Central memory CD8-positive, alpha-beta T cell (primary cell): ENCODE measurements at regions not wholly inside any gene's neighbourhood (a gene's known extent, or its start where the extent isn't known, plus 50 kb on each side); places are given as distances from the start of the nearest gene placed in this dataset.
"Not testable (repeated sequence)": the region's sequence is repeated elsewhere in the genome, so short reads cannot be mapped to it uniquely, and the experiment has no call there.

Source experiments
- ATAC-seq: fragments of 150-1000 bp; cut with Tn5 transposase; replicated peaks from 2 replicates; pipeline ENCODE4 v1.10.0; 2022; ENCODE audit warnings: mild to moderate bottlenecking, moderate FRiP score, moderate number of reproducible peaks; ENCODE audit not compliant: poor library complexity, severe bottlenecking; ENCODE audit errors: extremely low read depth
- DNase-seq, 2 donors: peaks; one replicate each; pipeline ENCODE4 v3.0.0; 2021; ENCODE audit warnings: low spot score in 2 of 2
- H3K27ac Mint-ChIP-seq: one replicate; pipeline ENCODE4 v1.8.0; 2022; ENCODE audit warnings: low read depth, mild to moderate bottlenecking, moderate library complexity, mixed read lengths
- H3K27me3 Mint-ChIP-seq: one replicate; pipeline ENCODE4 v1.8.0; 2022; ENCODE audit warnings: mixed read lengths
- H3K36me3 Mint-ChIP-seq: one replicate; pipeline ENCODE4 v1.8.0; 2022; ENCODE audit warnings: mild to moderate bottlenecking, moderate library complexity, mixed read lengths; ENCODE audit not compliant: insufficient read depth
- H3K4me1 Mint-ChIP-seq: one replicate; pipeline ENCODE4 v1.8.0; 2022; ENCODE audit warnings: mixed read lengths
- H3K4me3 Mint-ChIP-seq: one replicate; pipeline ENCODE4 v1.8.0; 2022; ENCODE audit warnings: mild to moderate bottlenecking, moderate library complexity, mixed read lengths
- H3K9me3 Mint-ChIP-seq: one replicate; pipeline ENCODE4 v1.8.0; 2022; ENCODE audit warnings: mixed read lengths

DNA sequence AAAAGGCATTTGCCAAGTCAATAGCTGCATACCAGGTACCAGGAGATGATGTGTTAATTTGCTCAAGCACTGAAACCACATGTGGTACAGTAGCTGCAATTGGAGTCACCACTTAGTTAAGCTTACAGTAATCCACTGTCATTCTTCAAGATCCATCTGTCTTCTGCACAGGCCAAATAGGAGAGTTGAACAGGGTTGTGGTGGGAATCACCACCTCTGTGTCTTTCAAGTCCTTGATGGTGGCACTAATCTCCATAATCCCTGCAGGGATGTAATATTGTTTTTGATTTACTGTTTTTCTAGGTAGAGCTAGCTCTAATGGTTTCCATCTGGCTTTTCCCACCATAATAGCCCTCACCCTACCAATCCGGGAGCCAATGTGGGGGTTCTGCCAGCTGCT is 91.9 kb downstream of the FCRL5 start:
- ATAC-seq = no peak
- Mint-ChIP-seq H3K9me3 (no peaks in the 10 kb centered on the region), H3K4me1 (no peaks in the 10 kb centered on the region), H3K27me3 (peaks cover 41% of the 10 kb centered on the region), H3K36me3 (no peaks in the 10 kb centered on the region), H3K27ac (no peak overlapping the region), H3K4me3 (no peak overlapping the region)
- no peak for DNase-seq

GRCh38 chr1:157457279-157457678 is 95.0 kb downstream of the FCRL5 start:
- no peaks in the 10 kb centered on the region for H3K36me3 Mint-ChIP-seq
- no peaks in the 10 kb centered on the region for H3K4me1 Mint-ChIP-seq
- ATAC-seq (no peak), DNase-seq (no peak)
- H3K4me3 Mint-ChIP-seq = no peak overlapping the region
- H3K9me3 Mint-ChIP-seq = no peaks in the 10 kb centered on the region
- no peak overlapping the region for H3K27ac Mint-ChIP-seq
- peaks cover 41% of the 10 kb centered on the region for H3K27me3 Mint-ChIP-seq

- no peak overlapping the region for H3K4me3 Mint-ChIP-seq
- peaks cover 27% of the 10 kb centered on the region for H3K27me3 Mint-ChIP-seq
- H3K27ac Mint-ChIP-seq = no peak overlapping the region
- no peak for ATAC-seq
- H3K36me3 Mint-ChIP-seq = no peaks in the 10 kb centered on the region
- DNase-seq = no peak
- H3K9me3 Mint-ChIP-seq = no peaks in the 10 kb centered on the region
- H3K4me1 Mint-ChIP-seq = no peaks in the 10 kb centered on the region
Measured at GRCh38 chr1:157455318-157455717, 97.0 kb downstream of the FCRL5 start.

DNA sequence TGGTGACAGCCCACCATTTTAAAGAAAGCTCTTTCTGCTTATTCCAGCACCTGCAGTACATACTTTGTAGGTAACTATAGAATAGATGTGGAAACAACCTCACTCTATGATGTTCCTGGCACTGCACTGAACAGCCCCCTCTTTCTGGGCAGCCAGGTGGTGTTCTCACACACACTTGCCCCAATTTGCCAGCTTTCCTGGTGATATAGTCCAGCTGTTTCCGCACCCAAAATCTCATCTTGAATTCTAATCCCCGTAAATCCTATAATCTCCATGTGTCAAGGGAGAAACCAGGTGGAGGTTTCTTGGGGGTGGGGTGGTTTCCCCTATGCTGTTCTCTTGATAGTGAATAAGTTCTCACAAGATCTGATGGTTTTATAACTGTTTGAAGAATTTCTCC is 102.2 kb downstream of the FCRL5 start:
- H3K27me3 Mint-ChIP-seq = peaks cover 4% of the 10 kb centered on the region
- no peaks in the 10 kb centered on the region for H3K9me3 Mint-ChIP-seq
- H3K36me3 Mint-ChIP-seq = no peaks in the 10 kb centered on the region
- ATAC-seq (no peak), DNase-seq (no peak)
- no peak overlapping the region for H3K4me3 Mint-ChIP-seq
- no peak overlapping the region for H3K27ac Mint-ChIP-seq
- no peaks in the 10 kb centered on the region for H3K4me1 Mint-ChIP-seq

GRCh38 chr1:157448636-157449035 is 103.7 kb downstream of the FCRL5 start:
- Mint-ChIP-seq H3K27me3 (no peaks in the 10 kb centered on the region), H3K4me3 (no peak overlapping the region), H3K36me3 (no peaks in the 10 kb centered on the region), H3K27ac (no peak overlapping the region), H3K9me3 (no peaks in the 10 kb centered on the region), H3K4me1 (no peaks in the 10 kb centered on the region)
- DNase-seq (no peak), ATAC-seq (no peak)

GRCh38 chr1:157446356-157446755 is 106.0 kb downstream of the FCRL5 start:
- H3K9me3 Mint-ChIP-seq, H3K4me3 Mint-ChIP-seq, H3K36me3 Mint-ChIP-seq, ATAC-seq, H3K27ac Mint-ChIP-seq, DNase-seq, H3K27me3 Mint-ChIP-seq, H3K4me1 Mint-ChIP-seq: not testable (repeated sequence)

- not testable (repeated sequence) for H3K27me3 Mint-ChIP-seq, H3K9me3 Mint-ChIP-seq, H3K4me3 Mint-ChIP-seq, H3K36me3 Mint-ChIP-seq, H3K4me1 Mint-ChIP-seq, DNase-seq, ATAC-seq, H3K27ac Mint-ChIP-seq
Measured at GRCh38 chr1:157445616-157446140, 106.6 kb downstream of the FCRL5 start.

DNA sequence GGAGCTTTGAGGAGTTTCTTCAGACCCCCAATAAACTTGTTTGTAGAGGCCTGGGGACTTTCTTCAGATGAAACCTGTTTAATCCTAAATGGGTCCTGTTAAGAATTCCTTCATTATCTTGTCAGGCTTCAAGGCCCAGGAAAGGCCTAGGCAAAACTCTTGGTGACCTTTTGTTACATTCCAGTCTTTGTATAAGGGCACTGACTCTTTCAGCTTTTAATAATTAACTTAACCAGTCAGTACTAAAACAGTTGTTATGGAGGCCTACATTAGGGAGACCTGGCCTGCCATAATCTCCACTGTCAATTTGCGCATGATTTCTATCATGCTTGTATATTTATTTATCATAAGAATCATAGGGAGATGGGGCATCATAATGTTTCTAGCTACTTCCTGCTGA is 110.2 kb downstream of the FCRL5 start:
- H3K36me3 Mint-ChIP-seq = no peaks in the 10 kb centered on the region
- no peaks in the 10 kb centered on the region for H3K9me3 Mint-ChIP-seq
- no peaks in the 10 kb centered on the region for H3K27me3 Mint-ChIP-seq
- ATAC-seq (no peak), DNase-seq (no peak)
- no peak overlapping the region for H3K4me3 Mint-ChIP-seq
- H3K4me1 Mint-ChIP-seq = no peaks in the 10 kb centered on the region
- no peak overlapping the region for H3K27ac Mint-ChIP-seq

DNA sequence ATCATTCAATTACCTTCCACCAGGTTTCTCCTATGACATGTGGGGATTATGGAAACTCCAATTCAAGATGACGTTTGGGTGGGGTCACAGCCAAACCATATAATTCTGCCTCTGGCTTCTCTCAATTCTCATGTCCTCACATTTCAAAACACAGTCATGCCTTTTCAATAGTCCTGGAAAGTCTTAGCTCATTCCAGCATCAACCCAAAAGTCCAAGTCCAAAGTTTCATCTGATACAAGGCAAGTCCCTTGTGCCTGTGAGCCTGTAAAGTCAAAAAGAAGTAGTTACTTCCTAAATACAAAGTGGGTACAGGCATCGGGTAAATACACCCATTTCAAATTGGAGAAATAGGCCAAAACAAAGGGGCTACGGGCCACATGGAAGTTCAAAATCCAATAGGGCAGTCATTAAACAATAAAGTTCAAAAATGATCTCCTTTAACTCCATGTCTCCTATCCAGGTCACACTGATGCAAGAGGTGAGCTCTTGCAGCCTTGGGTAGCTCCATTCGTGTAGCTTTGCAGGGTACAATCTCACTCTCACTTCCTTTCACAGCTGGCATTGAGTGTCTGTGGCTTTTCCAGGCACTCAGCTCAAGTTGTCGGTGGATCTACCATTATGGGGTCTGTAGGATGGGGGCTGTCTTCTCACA is 112.9 kb downstream of the FCRL5 start:
- DNase-seq (no peak), ATAC-seq (no peak)
- Mint-ChIP-seq H3K4me1 (no peaks in the 10 kb centered on the region), H3K27me3 (peaks cover 11% of the 10 kb centered on the region), H3K9me3 (no peaks in the 10 kb centered on the region), H3K36me3 (no peaks in the 10 kb centered on the region), H3K27ac (no peak overlapping the region), H3K4me3 (no peak overlapping the region)

GRCh38 chr1:157438613-157439012 is 113.7 kb downstream of the FCRL5 start:
- Mint-ChIP-seq H3K36me3 (no peaks in the 10 kb centered on the region), H3K9me3 (no peaks in the 10 kb centered on the region), H3K27me3 (peaks cover 19% of the 10 kb centered on the region), H3K4me3 (no peak overlapping the region), H3K27ac (no peak overlapping the region), H3K4me1 (no peaks in the 10 kb centered on the region)
- no peak for DNase-seq
- ATAC-seq = no peak

GRCh38 chr1:157438146-157438545 is 114.2 kb downstream of the FCRL5 start:
- DNase-seq (no peak), ATAC-seq (no peak)
- H3K9me3 Mint-ChIP-seq = no peaks in the 10 kb centered on the region
- no peak overlapping the region for H3K27ac Mint-ChIP-seq
- peaks cover 24% of the 10 kb centered on the region for H3K27me3 Mint-ChIP-seq
- H3K36me3 Mint-ChIP-seq = no peaks in the 10 kb centered on the region
- H3K4me3 Mint-ChIP-seq = no peak overlapping the region
- H3K4me1 Mint-ChIP-seq = no peaks in the 10 kb centered on the region

DNA sequence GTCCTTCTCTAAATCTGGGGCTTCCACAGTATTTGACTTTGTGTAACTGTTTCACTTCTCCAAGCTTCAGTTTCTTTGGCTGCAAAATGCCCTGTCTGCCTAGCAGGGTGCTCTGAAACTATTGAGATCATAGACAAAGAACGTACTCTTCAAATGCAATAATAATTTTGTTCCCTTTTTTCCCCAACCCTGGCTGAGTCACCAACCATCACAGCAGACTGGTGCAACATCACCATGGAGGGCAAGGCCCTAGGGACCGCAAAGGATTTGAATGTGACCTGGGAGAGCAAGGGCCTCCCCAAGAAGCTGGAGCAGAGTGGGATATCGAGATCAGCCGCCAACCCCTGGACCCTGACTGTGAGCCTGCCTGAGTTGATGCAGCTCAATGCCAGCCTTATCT is 115.0 kb downstream of the FCRL5 start:
- no peak overlapping the region for H3K27ac Mint-ChIP-seq
- no peak for ATAC-seq
- no peaks in the 10 kb centered on the region for H3K36me3 Mint-ChIP-seq
- no peak for DNase-seq
- no peak overlapping the region for H3K4me3 Mint-ChIP-seq
- no peaks in the 10 kb centered on the region for H3K4me1 Mint-ChIP-seq
- H3K9me3 Mint-ChIP-seq = no peaks in the 10 kb centered on the region
- H3K27me3 Mint-ChIP-seq = peaks cover 31% of the 10 kb centered on the region

DNA sequence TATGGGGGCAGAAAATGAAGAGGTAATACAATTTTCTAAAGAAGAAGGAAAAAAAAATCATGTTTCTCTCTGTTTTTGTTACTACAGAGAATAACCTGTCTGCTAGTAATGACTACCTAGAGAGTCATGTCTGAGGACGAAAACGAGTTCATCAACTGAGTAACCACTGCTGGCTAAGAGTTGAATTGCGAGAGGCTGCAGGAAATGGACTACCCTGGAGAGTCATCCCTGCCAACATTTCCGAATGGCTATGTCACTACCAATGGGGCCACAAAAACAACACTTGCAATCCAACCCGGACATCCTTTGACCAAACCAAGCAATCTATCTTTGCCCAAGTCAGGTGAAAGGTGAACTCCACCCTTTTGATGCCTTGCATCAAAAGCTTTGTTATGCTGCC is 120.6 kb downstream of the FCRL5 start:
- no peak for ATAC-seq
- Mint-ChIP-seq H3K36me3 (no peaks in the 10 kb centered on the region), H3K9me3 (no peaks in the 10 kb centered on the region), H3K27me3 (peaks cover 31% of the 10 kb centered on the region), H3K4me1 (no peaks in the 10 kb centered on the region), H3K27ac (no peak overlapping the region), H3K4me3 (no peak overlapping the region)
- DNase-seq = no peak
